IMR-90 (cell line): ENCODE measurements at regions not wholly inside any gene's neighbourhood (a gene's known extent, or its start where the extent isn't known, plus 50 kb on each side); places are given as distances from the start of the nearest gene placed in this dataset.

Experiments used
- ATAC-seq: fragments of 200-7000 bp; cut with Tn5 transposase; 2 replicates; pipeline ENCODE4 v1.9.1; 2020; ENCODE audit warnings: low read depth, mild to moderate bottlenecking, moderate library complexity
- BruUV-seq: library from RNA; stranded (reverse); fragments of 400-500 nt; replicated peaks from 2 replicates; lab custom pipeline; 2021; lab: Mats Ljungman, UMichigan
- CTCF ChIA-PET: fragments of 300-600 bp; formaldehyde crosslinking; extraction: SDS; loops from one replicate; lab custom pipeline; 2021; ENCODE audit warnings: antibody characterized with exemption; lab: Yijun Ruan, JAX
- POLR2A ChIA-PET: fragments of 300-600 bp; sonication (Branson Sonifier 250); formaldehyde crosslinking; loops from one replicate; lab custom pipeline; 2022; ENCODE audit warnings: antibody characterized with exemption; ENCODE audit not compliant: unreplicated experiment; lab: Charles Lee
- DNase-seq: peaks from one replicate; pipeline ENCODE4 v3.0.0; 2013
- H2AFZ ChIP-seq: replicated peaks from 2 replicates; pipeline ENCODE3; 2013; ENCODE audit warnings: low read length, mild to moderate bottlenecking; ENCODE audit not compliant: poor library complexity
- H2AK5ac ChIP-seq: 2 replicates; pipeline ENCODE4 v1.6.1; 2013; ENCODE audit warnings: low read depth, low read length, inconsistent platforms
- H2AK9ac ChIP-seq: replicated peaks from 2 replicates; pipeline ENCODE3; 2013; ENCODE audit warnings: mild to moderate bottlenecking, low read depth, low read length, moderate library complexity; ENCODE audit not compliant: poor library complexity
- H2BK120ac ChIP-seq: 2 replicates; pipeline ENCODE4 v1.6.1; 2013; ENCODE audit warnings: low read depth, low read length, inconsistent platforms
- H2BK15ac ChIP-seq: 3 replicates; pipeline ENCODE4 v1.6.1; 2013; ENCODE audit warnings: low read depth, low read length, inconsistent platforms
- H2BK20ac ChIP-seq: 2 replicates; pipeline ENCODE4 v1.6.1; 2013; ENCODE audit warnings: low read depth, mild to moderate bottlenecking, inconsistent platforms, low read length, moderate library complexity
- H2BK5ac ChIP-seq: 2 replicates; pipeline ENCODE4 v1.6.1; 2013; ENCODE audit warnings: mild to moderate bottlenecking, low read depth, low read length, inconsistent platforms; ENCODE audit not compliant: poor library complexity, severe bottlenecking
- H3K14ac ChIP-seq: replicated peaks from 2 replicates; pipeline ENCODE4 v1.6.1; 2013; ENCODE audit warnings: low read depth, low read length, inconsistent platforms
- H3K18ac ChIP-seq: 2 replicates; pipeline ENCODE4 v1.6.1; 2013; ENCODE audit warnings: low read depth, low read length, control low read depth
- H3K23ac ChIP-seq: 2 replicates; pipeline ENCODE4 v1.6.1; 2013; ENCODE audit warnings: low read depth, low read length, inconsistent platforms
- H3K27ac ChIP-seq: 2 replicates; pipeline ENCODE4 v1.5.1; 2013; ENCODE audit warnings: mild to moderate bottlenecking, control low read depth, low read length; ENCODE audit not compliant: insufficient read depth
- H3K27me3 ChIP-seq: 2 replicates; pipeline ENCODE4 v1.6.1; 2013; ENCODE audit warnings: low read length; ENCODE audit not compliant: control insufficient read depth, insufficient read depth
- H3K36me3 ChIP-seq: 2 replicates; pipeline ENCODE4 v1.6.1; 2013; ENCODE audit warnings: low read length, mixed read lengths; ENCODE audit not compliant: control insufficient read depth, insufficient read depth
- H3K4ac ChIP-seq: 2 replicates; pipeline ENCODE4 v1.6.1; 2013; ENCODE audit warnings: low read depth, low read length, inconsistent platforms
- H3K4me1 ChIP-seq: 2 replicates; pipeline ENCODE4 v1.6.1; 2013; ENCODE audit warnings: low read length, mixed read lengths; ENCODE audit not compliant: control insufficient read depth, insufficient read depth
- H3K4me2 ChIP-seq: 2 replicates; pipeline ENCODE4 v1.6.1; 2013; ENCODE audit warnings: low read depth, mild to moderate bottlenecking, control low read depth, low read length, moderate library complexity
- H3K4me3 ChIP-seq: 2 replicates; pipeline ENCODE4 v1.5.1; 2013; ENCODE audit warnings: low read depth, mild to moderate bottlenecking, control low read depth, low read length, moderate library complexity; ENCODE audit not compliant: insufficient read depth
- H3K56ac ChIP-seq: 2 replicates; pipeline ENCODE4 v1.6.1; 2013; ENCODE audit warnings: low read length, inconsistent platforms; ENCODE audit not compliant: insufficient read depth; ENCODE audit errors: extremely low read depth
- H3K79me1 ChIP-seq, 2 experiments: 2 replicates each; pipeline ENCODE4 v1.6.1; 2013; ENCODE audit warnings: low read length in 2 of 2, inconsistent platforms in 1 of 2, low read depth in 1 of 2
- H3K9ac ChIP-seq: 2 replicates; pipeline ENCODE4 v1.6.1; 2013; ENCODE audit warnings: low read depth, low read length, control low read depth
- H3K9me1 ChIP-seq: 2 replicates; pipeline ENCODE4 v1.6.1; 2013; ENCODE audit warnings: low read length, inconsistent platforms; ENCODE audit not compliant: insufficient read depth
- H3K9me3 ChIP-seq: 2 replicates; pipeline ENCODE4 v1.6.1; 2013; ENCODE audit warnings: low read length; ENCODE audit not compliant: control insufficient read depth, insufficient read depth
- H4K20me1 ChIP-seq: 2 replicates; pipeline ENCODE4 v1.6.1; 2013; ENCODE audit warnings: low read length, inconsistent platforms; ENCODE audit not compliant: insufficient read depth
- H4K5ac ChIP-seq: 2 replicates; pipeline ENCODE4 v1.6.1; 2013; ENCODE audit warnings: mild to moderate bottlenecking, low read depth, low read length, control low read depth
- H4K8ac ChIP-seq, 2 experiments: 2 replicates each; pipeline ENCODE4 v1.6.1; 2013; ENCODE audit warnings: low read depth in 2 of 2, low read length in 2 of 2, control low read depth in 1 of 2, inconsistent platforms in 1 of 2
- H4K91ac ChIP-seq: 2 replicates; pipeline ENCODE4 v1.6.1; 2013; ENCODE audit warnings: low read depth, low read length, inconsistent platforms; ENCODE audit not compliant: insufficient read depth
- BHLHE40 ChIP-seq: fragments of 150-350 bp; IDR thresholded peaks from 2 replicates; pipeline ENCODE4 v1.6.1; 2016; ENCODE audit warnings: mild to moderate bottlenecking, low read depth, low read length
- CHD1 ChIP-seq: IDR thresholded peaks from 2 replicates; pipeline ENCODE4 v1.6.1; 2012; ENCODE audit warnings: low read depth, low read length, improper control_type of control experiment
- FOS ChIP-seq: fragments of 150-350 bp; IDR thresholded peaks from 2 replicates; pipeline ENCODE4 v1.6.1; 2016; ENCODE audit warnings: low read depth, low read length
- WGBS, 2 experiments: methylation state at CpG; one replicate each; pipeline versions ENCODE4 v1.1.5 to v1.1.7; 2013; ENCODE audit warnings: missing lambda C conversion rate in 2 of 2; ENCODE audit not compliant: insufficient read length in 1 of 2; ENCODE audit errors: extremely low coverage in 2 of 2; 5-methylcytosine and 5-hydroxymethylcytosine counted together
- dilution Hi-C: fragments of 300-500 bp; cut with HindIII; formaldehyde crosslinking; loops from one replicate; pipeline ENCODE4 v1.14.3; 2018; ENCODE audit warnings: low sequenced_read_pairs; ENCODE audit not compliant: unreplicated experiment
- in situ Hi-C: fragments of 300-500 bp; cut with MboI; formaldehyde crosslinking; loops from 3 replicates; pipeline ENCODE4 v1.14.3; 2019; ENCODE audit warnings: low sequenced_read_pairs, inconsistent platforms, mixed read lengths
- intact Hi-C: fragments of 100-400 bp; cut with micrococcal nuclease; formaldehyde crosslinking; loops from 2 replicates; pipeline ENCODE4 v1.10.0; 2022

GRCh38 chr1:58397187-58397820 is 149.2 kb downstream of the OMA1 start:
- H3K18ac ChIP-seq: no peak overlapping the region; the same call in 1 of the 2 replicates
- H3K27me3 ChIP-seq: no peaks in the 10 kb centered on the region
- H3K23ac ChIP-seq: 0 out of 2 replicates have a peak overlapping the region, but pooled peaks have one; percentile 5
- no peak overlapping the region for H3K4me3 ChIP-seq
- no peaks in the 10 kb centered on the region for H3K9me3 ChIP-seq
- H2BK15ac ChIP-seq: peak overlapping the region; percentile 88; the same call in 2 of the 3 replicates
- peak overlapping the region; percentile 38 for H2BK5ac ChIP-seq
- peaks cover 13% of the 10 kb centered on the region for H3K4me1 ChIP-seq
- intact Hi-C loops: no loop called here
- H3K27ac ChIP-seq: no peak overlapping the region
- peak; percentile 70 for ATAC-seq
- no peak overlapping the region for H4K5ac ChIP-seq
- H2AK9ac ChIP-seq: no peak overlapping the region
- 83% methylated on average over 2 of the region's 9 CpGs; no CpG with 5 or more reads in 1 of the 2 experiments for WGBS, 2 experiments
- CTCF ChIA-PET: no interaction called here
- in situ Hi-C loops: no loop called here
- H4K8ac ChIP-seq: peak overlapping the region in 1 of 2 experiments; percentile 28; a peak in 1 of 4 replicates
- H3K9me1 ChIP-seq: peaks cover 10% of the 10 kb centered on the region
- no peaks in the 10 kb centered on the region for H3K36me3 ChIP-seq
- H2BK120ac ChIP-seq: peak overlapping the region; percentile 85
- no peaks in the 10 kb centered on the region for H4K20me1 ChIP-seq
- peak; percentile 5; the same call in 1 of the 2 replicates for TF ChIP-seq BHLHE40
- TF ChIP-seq CHD1: no peak
- TF ChIP-seq FOS: no peak
- H3K79me1 ChIP-seq: no peaks in the 10 kb centered on the region
- peak; percentile 80 for DNase-seq
- POLR2A ChIA-PET: no interaction called here
- peak overlapping the region; percentile 43; the same call in 1 of the 2 replicates for H3K14ac ChIP-seq
- dilution Hi-C loops: no loop called here
- peak overlapping the region; percentile 71 for H3K4ac ChIP-seq
- peak overlapping the region; percentile 45; the same call in 1 of the 2 replicates for H4K91ac ChIP-seq
- peak overlapping the region; percentile 61 for H2AFZ ChIP-seq
- BruUV-seq: no TSS peak
- H2BK20ac ChIP-seq: peak overlapping the region; percentile 88
- peak overlapping the region; percentile 53 for H2AK5ac ChIP-seq
- H3K9ac ChIP-seq: no peak overlapping the region
- no peak overlapping the region for H3K56ac ChIP-seq
- no peak overlapping the region for H3K4me2 ChIP-seq
